ENCODE measurements at regions not wholly inside any gene's neighbourhood (a gene's known extent, or its start where the extent isn't known, plus 50 kb on each side); places are given as distances from the start of the nearest gene placed in this dataset.

DNA sequence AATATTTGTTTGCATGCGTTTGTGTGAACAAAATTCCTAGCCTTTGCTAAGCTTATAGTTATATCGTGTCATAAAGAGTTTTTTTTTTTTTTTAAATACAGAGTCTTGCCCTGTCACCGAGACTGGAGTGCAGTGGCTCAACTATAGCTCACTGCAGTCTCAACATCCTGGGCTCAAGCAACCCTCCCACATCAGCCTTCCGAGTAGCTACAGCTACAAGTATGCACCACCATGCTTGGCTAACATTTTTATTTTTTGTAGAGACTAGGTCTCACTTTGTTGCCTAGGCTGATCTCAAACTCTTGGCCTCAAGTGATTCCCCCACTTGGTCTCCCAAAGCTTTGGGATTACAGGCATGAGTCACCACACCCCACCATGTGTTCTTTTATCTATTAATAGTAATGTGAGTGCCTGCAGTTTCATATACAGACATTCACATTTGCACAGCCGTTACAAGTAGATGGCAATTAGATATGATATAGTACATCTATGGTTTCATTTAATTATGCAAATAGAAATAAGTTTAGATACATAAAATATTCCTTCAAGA is 848.6 kb downstream of the PDCD6IP start:
- no peak for DNase-seq
- no peaks in the 10 kb centered on the region for H3K27me3 Mint-ChIP-seq
- H3K9me3 Mint-ChIP-seq = peaks cover 0 to 5% (median 0%) of the 10 kb centered on the region in 8 donors
- no peak overlapping the region for H3K4me3 ChIP-seq (ENCODE audit: low read length in 2 of 2)
- no peak overlapping the region for H3K27ac ChIP-seq (ENCODE audit: low read depth, low read length)
- H3K4me1 ChIP-seq (ENCODE audit: insufficient read depth, low read length) = no peaks in the 10 kb centered on the region
- no peaks in the 10 kb centered on the region for H3K4me1 Mint-ChIP-seq
- H3K36me3 Mint-ChIP-seq = no peaks in the 10 kb centered on the region
- no peaks in the 10 kb centered on the region for H3K36me3 ChIP-seq (ENCODE audit: insufficient read depth, low read length)
- no peak overlapping the region for H3K27ac Mint-ChIP-seq
- no peaks in the 10 kb centered on the region for H3K9me3 ChIP-seq (ENCODE audit: control insufficient read depth in 1 of 2, low read length in 2 of 2)
- H3K27me3 ChIP-seq (ENCODE audit: insufficient read depth, low read length) = no peaks in the 10 kb centered on the region
- ChIA-PET CTCF (ENCODE audit: partially characterized antibody) (no interaction called here), POLR2A (ENCODE audit: partially characterized antibody) (no interaction called here)
- intact Hi-C loops (cut with micrococcal nuclease) = no loop called here
- no peak overlapping the region for H3K4me3 Mint-ChIP-seq

- H3K9me3 ChIP-seq (ENCODE audit: control insufficient read depth in 1 of 2, low read length in 2 of 2) = no peaks in the 10 kb centered on the region
- H3K4me1 ChIP-seq (ENCODE audit: insufficient read depth, low read length) = no peaks in the 10 kb centered on the region
- ChIA-PET POLR2A (ENCODE audit: partially characterized antibody) (no interaction called here), CTCF (ENCODE audit: partially characterized antibody) (no interaction called here)
- no peaks in the 10 kb centered on the region for H3K36me3 ChIP-seq (ENCODE audit: insufficient read depth, low read length)
- DNase-seq = no peak
- no peak overlapping the region for H3K4me3 ChIP-seq (ENCODE audit: low read length in 2 of 2)
- Mint-ChIP-seq H3K27me3 (no peaks in the 10 kb centered on the region), H3K27ac (no peak overlapping the region), H3K4me3 (no peak overlapping the region), H3K4me1 (no peaks in the 10 kb centered on the region), H3K9me3 (peaks cover 0 to 2% (median 0%) of the 10 kb centered on the region in 8 donors), H3K36me3 (no peaks in the 10 kb centered on the region)
- intact Hi-C loops (cut with micrococcal nuclease) = no loop called here
- no peaks in the 10 kb centered on the region for H3K27me3 ChIP-seq (ENCODE audit: insufficient read depth, low read length)
- no peak overlapping the region for H3K27ac ChIP-seq (ENCODE audit: low read depth, low read length)
These were observed 851.7 kb downstream of the PDCD6IP start for GRCh38 chr3:34650131-34650530.

DNA sequence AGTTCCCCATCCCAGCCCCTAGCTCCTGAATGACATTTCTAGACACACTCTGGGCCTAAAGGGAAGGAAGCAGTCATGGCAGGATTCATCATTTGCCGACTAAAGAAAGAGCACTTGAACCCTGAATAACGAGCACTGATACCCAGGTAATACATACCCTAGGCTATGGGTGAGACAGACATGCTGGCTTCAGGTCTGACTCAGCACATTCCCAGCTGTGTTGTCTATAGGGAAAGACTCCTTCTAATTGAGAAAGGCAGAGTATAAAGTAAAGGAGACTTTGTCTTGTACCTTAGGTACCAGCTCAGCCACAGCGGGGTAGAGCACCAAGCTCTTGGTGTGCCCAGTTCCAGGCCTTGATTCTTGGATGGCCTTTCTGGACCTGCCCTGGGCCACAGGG is 870.5 kb downstream of the PDCD6IP start:
- intact Hi-C loops (cut with micrococcal nuclease) = no loop called here
- Mint-ChIP-seq H3K4me3 (no peak overlapping the region), H3K36me3 (no peaks in the 10 kb centered on the region), H3K4me1 (no peaks in the 10 kb centered on the region), H3K27ac (no peak overlapping the region), H3K27me3 (no peaks in the 10 kb centered on the region), H3K9me3 (peaks cover 0 to 7% (median 0%) of the 10 kb centered on the region in 8 donors)
- H3K27ac ChIP-seq (ENCODE audit: low read depth, low read length) = no peak overlapping the region
- POLR2A ChIA-PET (ENCODE audit: partially characterized antibody) = no interaction called here
- H3K36me3 ChIP-seq (ENCODE audit: insufficient read depth, low read length) = no peaks in the 10 kb centered on the region
- H3K4me3 ChIP-seq (ENCODE audit: low read length in 2 of 2) = no peak overlapping the region
- CTCF ChIA-PET (ENCODE audit: partially characterized antibody) = no interaction called here
- no peak for DNase-seq
- H3K27me3 ChIP-seq (ENCODE audit: insufficient read depth, low read length) = no peaks in the 10 kb centered on the region
- no peaks in the 10 kb centered on the region for H3K9me3 ChIP-seq (ENCODE audit: control insufficient read depth in 1 of 2, low read length in 2 of 2)
- no peaks in the 10 kb centered on the region for H3K4me1 ChIP-seq (ENCODE audit: insufficient read depth, low read length)

DNA sequence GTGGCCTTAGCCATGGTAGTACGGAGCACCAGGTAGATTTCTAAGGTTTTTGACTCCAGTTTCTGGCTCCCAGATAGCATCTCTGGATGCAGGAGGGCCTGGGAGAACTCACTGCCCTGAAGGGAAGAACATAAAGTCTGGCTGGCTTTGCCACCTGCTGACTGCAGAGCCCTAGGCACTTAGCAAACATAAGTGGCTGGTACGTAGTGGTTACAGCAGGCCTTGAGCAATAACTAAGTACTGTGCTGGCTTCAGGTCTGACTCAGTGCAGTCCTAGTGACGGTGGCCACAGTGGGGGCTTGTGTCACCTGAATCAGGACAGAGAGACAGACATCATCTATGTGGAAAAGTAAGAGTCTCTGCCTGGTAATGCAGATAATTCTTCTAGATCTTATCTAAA is 871.1 kb downstream of the PDCD6IP start:
- H3K36me3 Mint-ChIP-seq = no peaks in the 10 kb centered on the region

DNA sequence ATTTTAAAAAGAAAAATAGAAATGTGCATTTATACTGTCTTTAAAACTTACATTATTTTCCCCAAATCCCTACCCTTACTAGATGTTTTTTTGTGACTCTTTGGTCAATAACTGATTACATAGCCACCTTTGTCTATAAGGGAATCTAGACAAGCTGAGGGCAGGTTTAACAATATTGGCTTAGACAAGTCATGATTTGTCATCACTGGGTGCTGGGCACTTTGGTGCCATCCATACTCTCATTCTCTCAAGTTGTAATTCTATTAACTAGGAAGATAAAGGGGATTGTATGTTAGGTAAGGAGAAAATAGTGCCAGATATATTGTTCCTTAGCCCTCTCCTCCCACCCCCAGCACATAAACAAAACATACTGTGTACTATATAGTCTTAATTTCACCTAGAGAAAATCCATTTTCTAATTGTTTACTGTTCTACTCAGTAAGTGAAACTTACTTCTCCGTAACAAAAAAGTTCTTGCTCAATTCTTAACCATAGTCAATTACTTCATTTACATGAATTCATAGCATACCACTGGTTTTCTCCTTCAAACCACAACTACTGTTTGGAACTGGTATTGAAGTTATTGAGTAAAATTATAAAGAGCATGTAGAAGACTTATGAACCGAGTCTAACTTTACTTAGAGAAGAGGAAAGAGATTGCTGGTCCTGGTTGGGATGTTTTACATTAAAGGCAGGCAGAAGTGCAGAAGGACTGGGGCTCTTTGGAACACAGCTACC is 877.1 kb downstream of the PDCD6IP start:
- no peak overlapping the region for H3K27ac Mint-ChIP-seq
- no peaks in the 10 kb centered on the region for H3K4me1 Mint-ChIP-seq
- no peaks in the 10 kb centered on the region for H3K36me3 Mint-ChIP-seq
- H3K9me3 Mint-ChIP-seq = peaks cover 0 to 4% (median 0%) of the 10 kb centered on the region in 8 donors
- DNase-seq = no peak
- Histone ChIP-seq H3K9me3 (ENCODE audit: control insufficient read depth in 1 of 2, low read length in 2 of 2) (no peaks in the 10 kb centered on the region), H3K27ac (ENCODE audit: low read depth, low read length) (no peak overlapping the region), H3K27me3 (ENCODE audit: insufficient read depth, low read length) (no peaks in the 10 kb centered on the region), H3K4me3 (ENCODE audit: low read length in 2 of 2) (no peak overlapping the region), H3K36me3 (ENCODE audit: insufficient read depth, low read length) (no peaks in the 10 kb centered on the region), H3K4me1 (ENCODE audit: insufficient read depth, low read length) (no peaks in the 10 kb centered on the region)
- H3K27me3 Mint-ChIP-seq = no peaks in the 10 kb centered on the region
- CTCF ChIA-PET (ENCODE audit: partially characterized antibody) = no interaction called here
- intact Hi-C loops (cut with micrococcal nuclease) = no loop called here
- no peak overlapping the region for H3K4me3 Mint-ChIP-seq
- POLR2A ChIA-PET (ENCODE audit: partially characterized antibody) = no interaction called here

More for the DNA sequence above, 871.1 kb downstream of the PDCD6IP start:
- Histone ChIP-seq H3K27ac (ENCODE audit: low read depth, low read length) (no peak overlapping the region), H3K27me3 (ENCODE audit: insufficient read depth, low read length) (no peaks in the 10 kb centered on the region), H3K4me3 (ENCODE audit: low read length in 2 of 2) (no peak overlapping the region), H3K9me3 (ENCODE audit: control insufficient read depth in 1 of 2, low read length in 2 of 2) (no peaks in the 10 kb centered on the region), H3K36me3 (ENCODE audit: insufficient read depth, low read length) (no peaks in the 10 kb centered on the region), H3K4me1 (ENCODE audit: insufficient read depth, low read length) (no peaks in the 10 kb centered on the region)
- no peak overlapping the region for H3K4me3 Mint-ChIP-seq
- peaks cover 0 to 7% (median 0%) of the 10 kb centered on the region in 8 donors for H3K9me3 Mint-ChIP-seq
- no peak for DNase-seq
- no peaks in the 10 kb centered on the region for H3K4me1 Mint-ChIP-seq
- H3K27ac Mint-ChIP-seq = no peak overlapping the region
- H3K27me3 Mint-ChIP-seq = no peaks in the 10 kb centered on the region
- POLR2A ChIA-PET (ENCODE audit: partially characterized antibody) = no interaction called here
- intact Hi-C loops (cut with micrococcal nuclease) = no loop called here
- CTCF ChIA-PET (ENCODE audit: partially characterized antibody) = no interaction called here

- Mint-ChIP-seq H3K4me1 (no peaks in the 10 kb centered on the region), H3K36me3 (no peaks in the 10 kb centered on the region), H3K27me3 (no peaks in the 10 kb centered on the region), H3K9me3 (peaks cover 0 to 4% (median under 1%) of the 10 kb centered on the region in 8 donors), H3K27ac (no peak overlapping the region), H3K4me3 (no peak overlapping the region)
- DNase-seq = no peak
- intact Hi-C loops (cut with micrococcal nuclease) = no loop called here
- Histone ChIP-seq H3K36me3 (ENCODE audit: insufficient read depth, low read length) (no peaks in the 10 kb centered on the region), H3K27me3 (ENCODE audit: insufficient read depth, low read length) (no peaks in the 10 kb centered on the region), H3K27ac (ENCODE audit: low read depth, low read length) (no peak overlapping the region), H3K4me3 (ENCODE audit: low read length in 2 of 2) (no peak overlapping the region), H3K9me3 (ENCODE audit: control insufficient read depth in 1 of 2, low read length in 2 of 2) (no peaks in the 10 kb centered on the region), H3K4me1 (ENCODE audit: insufficient read depth, low read length) (no peaks in the 10 kb centered on the region)
- CTCF ChIA-PET (ENCODE audit: partially characterized antibody) = no interaction called here
- POLR2A ChIA-PET (ENCODE audit: partially characterized antibody) = no interaction called here
These were observed 878.0 kb downstream of the PDCD6IP start for GRCh38 chr3:34676436-34676835.

DNA sequence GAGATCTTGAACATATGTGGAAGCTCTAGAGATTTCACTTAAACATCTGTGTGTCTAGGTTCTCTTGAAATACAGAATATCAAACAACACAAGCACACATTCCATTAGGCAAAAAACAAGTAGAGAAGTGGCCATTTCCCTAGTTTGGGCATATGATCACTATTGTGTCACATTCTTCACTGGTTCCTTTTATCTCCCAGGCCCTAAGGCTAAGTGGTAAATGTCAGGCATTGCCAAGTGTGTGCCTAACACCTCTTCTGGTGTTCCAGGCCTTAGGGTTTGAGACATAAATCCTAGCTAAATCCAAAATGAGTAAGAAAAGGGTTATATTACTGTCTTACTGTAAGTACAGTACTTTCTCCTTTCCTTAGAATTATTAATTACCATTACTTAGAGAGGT is 880.1 kb downstream of the PDCD6IP start:
- H3K4me1 ChIP-seq (ENCODE audit: insufficient read depth, low read length) = no peaks in the 10 kb centered on the region
- no peaks in the 10 kb centered on the region for H3K27me3 ChIP-seq (ENCODE audit: insufficient read depth, low read length)
- Mint-ChIP-seq H3K4me3 (no peak overlapping the region), H3K27ac (no peak overlapping the region), H3K27me3 (no peaks in the 10 kb centered on the region), H3K9me3 (peaks cover 0 to 4% (median 0%) of the 10 kb centered on the region in 8 donors), H3K36me3 (no peaks in the 10 kb centered on the region), H3K4me1 (no peaks in the 10 kb centered on the region)
- no peak overlapping the region for H3K4me3 ChIP-seq (ENCODE audit: low read length in 2 of 2)
- ChIA-PET POLR2A (ENCODE audit: partially characterized antibody) (no interaction called here), CTCF (ENCODE audit: partially characterized antibody) (no interaction called here)
- intact Hi-C loops (cut with micrococcal nuclease) = no loop called here
- H3K36me3 ChIP-seq (ENCODE audit: insufficient read depth, low read length) = no peaks in the 10 kb centered on the region
- no peaks in the 10 kb centered on the region for H3K9me3 ChIP-seq (ENCODE audit: control insufficient read depth in 1 of 2, low read length in 2 of 2)
- H3K27ac ChIP-seq (ENCODE audit: low read depth, low read length) = no peak overlapping the region
- DNase-seq = no peak
